ENCODE measurements at regions not wholly inside any gene's neighbourhood (a gene's known extent, or its start where the extent isn't known, plus 50 kb on each side); places are given as distances from the start of the nearest gene placed in this dataset.

GRCh38 chr3:102297072-102297658 lies 137.7 kb upstream of the ZPLD1 start:
- POLR2A ChIA-PET, result no interaction called here
- WGBS (ENCODE audit: insufficient coverage), result no CpG with 5 or more reads among the region's 3 CpGs
- no peak overlapping the region for H3K27ac ChIP-seq (ENCODE audit: low read length in 2 of 2)
- H3K36me3 ChIP-seq (replicated peaks in 1 of 2; ENCODE audit: control extremely low read depth in 1 of 2, control insufficient read depth in 1 of 2, extremely low read depth in 1 of 2, insufficient read depth in 2 of 2, low read length in 1 of 2), result no peaks in the 10 kb centered on the region
- no peak overlapping the region for H3K27ac Mint-ChIP-seq
- no peak for DNase-seq
- TF ChIP-seq CTCF (IDR thresholded peaks at IDR 0.05) (no peak), EZH2 (IDR thresholded peaks at IDR 0.05; ENCODE audit: borderline replicate concordance, insufficient read depth, low read depth, low read length, poor library complexity, severe bottlenecking) (no peak)
- no peaks in the 10 kb centered on the region for H4K20me1 ChIP-seq (ENCODE audit: control insufficient read depth, insufficient read depth, low read length, poor library complexity, severe bottlenecking)
- peaks cover 39% of the 10 kb centered on the region for H3K27me3 Mint-ChIP-seq
- H3K9me3 Mint-ChIP-seq (ENCODE audit: insufficient read depth), result peaks cover 2% of the 10 kb centered on the region
- CTCF ChIA-PET, result no interaction called here
- intact Hi-C loops (cut with micrococcal nuclease), result no loop called here
- no peak for ATAC-seq (ENCODE audit: low read depth)
- no peaks in the 10 kb centered on the region for H3K79me2 ChIP-seq (ENCODE audit: control insufficient read depth, insufficient read depth, low read length)
- no peak overlapping the region for H2AFZ ChIP-seq (ENCODE audit: insufficient read depth, low read depth, low read length, poor library complexity, severe bottlenecking)
- no peak overlapping the region for H3K4me3 ChIP-seq (ENCODE audit: control extremely low read depth in 1 of 5, extremely low read depth in 1 of 5, insufficient read depth in 1 of 5, low read depth in 2 of 5, low read length in 4 of 5)
- H3K4me3 Mint-ChIP-seq, result no peak overlapping the region
- no peaks in the 10 kb centered on the region for H3K4me1 ChIP-seq (ENCODE audit: control insufficient read depth in 2 of 2, insufficient read depth in 2 of 2, low read length in 2 of 2)
- H3K9me3 ChIP-seq (ENCODE audit: control extremely low read depth in 1 of 3, control insufficient read depth in 2 of 3, insufficient read depth in 1 of 3, low read length in 2 of 3), result no peaks in the 10 kb centered on the region
- no peak overlapping the region for H3K9ac ChIP-seq (ENCODE audit: low read length)
- peaks cover 0 to 4% (median 4%) of the 10 kb centered on the region in 4 experiments for H3K27me3 ChIP-seq (replicated peaks in 1 of 4; ENCODE audit: control extremely low read depth in 1 of 4, control insufficient read depth in 3 of 4, insufficient read depth in 4 of 4, low read length in 3 of 4)
- no peak overlapping the region for H3K4me2 ChIP-seq (replicated peaks; ENCODE audit: low read depth, low read length, poor library complexity, severe bottlenecking)
- no peaks in the 10 kb centered on the region for H3K4me1 Mint-ChIP-seq

- no peak overlapping the region for H3K4me3 ChIP-seq (ENCODE audit: control extremely low read depth in 1 of 5, extremely low read depth in 1 of 5, insufficient read depth in 1 of 5, low read depth in 2 of 5, low read length in 4 of 5)
- H3K79me2 ChIP-seq (ENCODE audit: control insufficient read depth, insufficient read depth, low read length), result no peaks in the 10 kb centered on the region
- no peaks in the 10 kb centered on the region for H3K9me3 ChIP-seq (ENCODE audit: control extremely low read depth in 1 of 3, control insufficient read depth in 2 of 3, insufficient read depth in 1 of 3, low read length in 2 of 3)
- no peak for ATAC-seq (ENCODE audit: low read depth)
- peaks cover 0 to 4% (median 4%) of the 10 kb centered on the region in 4 experiments for H3K27me3 ChIP-seq (replicated peaks in 1 of 4; ENCODE audit: control extremely low read depth in 1 of 4, control insufficient read depth in 3 of 4, insufficient read depth in 4 of 4, low read length in 3 of 4)
- intact Hi-C loops (cut with micrococcal nuclease), result no loop called here
- CTCF ChIA-PET, result no interaction called here
- no peaks in the 10 kb centered on the region for H3K36me3 ChIP-seq (replicated peaks in 1 of 2; ENCODE audit: control extremely low read depth in 1 of 2, control insufficient read depth in 1 of 2, extremely low read depth in 1 of 2, insufficient read depth in 2 of 2, low read length in 1 of 2)
- Mint-ChIP-seq H3K9me3 (ENCODE audit: insufficient read depth) (no peaks in the 10 kb centered on the region), H3K4me3 (no peak overlapping the region), H3K27me3 (peaks cover 40% of the 10 kb centered on the region), H3K4me1 (no peaks in the 10 kb centered on the region), H3K27ac (no peak overlapping the region)
- H2AFZ ChIP-seq (ENCODE audit: insufficient read depth, low read depth, low read length, poor library complexity, severe bottlenecking), result no peak overlapping the region
- H3K4me1 ChIP-seq (ENCODE audit: control insufficient read depth in 2 of 2, insufficient read depth in 2 of 2, low read length in 2 of 2), result no peaks in the 10 kb centered on the region
- no peak overlapping the region for H3K4me2 ChIP-seq (replicated peaks; ENCODE audit: low read depth, low read length, poor library complexity, severe bottlenecking)
- POLR2A ChIA-PET, result no interaction called here
- no peaks in the 10 kb centered on the region for H4K20me1 ChIP-seq (ENCODE audit: control insufficient read depth, insufficient read depth, low read length, poor library complexity, severe bottlenecking)
- TF ChIP-seq CTCF (IDR thresholded peaks at IDR 0.05) (no peak), EZH2 (IDR thresholded peaks at IDR 0.05; ENCODE audit: borderline replicate concordance, insufficient read depth, low read depth, low read length, poor library complexity, severe bottlenecking) (no peak)
- 100% methylated on average over 1 of the region's 3 CpGs for WGBS (ENCODE audit: insufficient coverage)
- no peak overlapping the region for H3K9ac ChIP-seq (ENCODE audit: low read length)
- H3K27ac ChIP-seq (ENCODE audit: low read length in 2 of 2), result no peak overlapping the region
- DNase-seq, result no peak
These were observed 135.5 kb upstream of the ZPLD1 start for GRCh38 chr3:102299125-102299877.

All from B cell (primary cell).